ENCODE measurements at regions not wholly inside any gene's neighbourhood (a gene's known extent, or its start where the extent isn't known, plus 50 kb on each side); places are given as distances from the start of the nearest gene placed in this dataset.

- DNase-seq = no peak
Measured at GRCh38 chr1:208298593-208299269, 54.5 kb upstream of the PLXNA2 start.

- no peak for DNase-seq
Measured at GRCh38 chr1:208300084-208300770, 56.0 kb upstream of the PLXNA2 start.

GRCh38 chr1:208302699-208303238 is 58.6 kb upstream of the PLXNA2 start:
- DNase-seq = no peak

- no peak for DNase-seq
Measured at GRCh38 chr1:208303743-208304712, 59.8 kb upstream of the PLXNA2 start.

GRCh38 chr1:208308221-208308620 is 64.0 kb upstream of the PLXNA2 start:
- DNase-seq = no peak

GRCh38 chr1:208309771-208310170 is 65.6 kb upstream of the PLXNA2 start:
- no peak for DNase-seq

GRCh38 chr1:208312706-208313105 is 68.5 kb upstream of the PLXNA2 start:
- DNase-seq = no peak

- no peak for DNase-seq
Measured at GRCh38 chr1:208314431-208314830, 70.2 kb upstream of the PLXNA2 start.

GRCh38 chr1:208318150-208318734 is 74.1 kb upstream of the PLXNA2 start:
- no peak for DNase-seq

GRCh38 chr1:208324005-208324404 is 79.8 kb upstream of the PLXNA2 start:
- DNase-seq = no peak

GRCh38 chr1:208326033-208326432 is 81.8 kb upstream of the PLXNA2 start:
- no peak for DNase-seq

- DNase-seq = no peak
Measured at GRCh38 chr1:208329300-208329699, 85.1 kb upstream of the PLXNA2 start.

- DNase-seq = no peak
Measured at GRCh38 chr1:208332036-208332773, 88.0 kb upstream of the PLXNA2 start.

GRCh38 chr1:208332774-208333126 is 88.6 kb upstream of the PLXNA2 start:
- no peak for DNase-seq

- no peak for DNase-seq
Measured at GRCh38 chr1:208333676-208334075, 89.5 kb upstream of the PLXNA2 start.

GRCh38 chr1:208335371-208336136 is 91.4 kb upstream of the PLXNA2 start:
- no peak for DNase-seq

- DNase-seq = no peak
Measured at GRCh38 chr1:208336137-208336518, 91.9 kb upstream of the PLXNA2 start.

- no peak for DNase-seq
Measured at GRCh38 chr1:208339911-208340310, 95.7 kb upstream of the PLXNA2 start.

GRCh38 chr1:208343226-208343625 is 99.0 kb upstream of the PLXNA2 start:
- no peak for DNase-seq

- DNase-seq = no peak
Measured at GRCh38 chr1:208344202-208344857, 100.1 kb upstream of the PLXNA2 start.

- no peak for DNase-seq
Measured at GRCh38 chr1:208347191-208347590, 103.0 kb upstream of the PLXNA2 start.
